DOHH2 (cell line): ENCODE measurements at regions not wholly inside any gene's neighbourhood (a gene's known extent, or its start where the extent isn't known, plus 50 kb on each side); places are given as distances from the start of the nearest gene placed in this dataset.

Experiments used
- EZH2phosphoT487 ChIP-seq: fragments of 200-600 bp; sonication (generic); IDR thresholded peaks from 2 replicates; pipeline ENCODE4 v1.6.1; 2017; ENCODE audit warnings: borderline replicate concordance, mild to moderate bottlenecking, antibody characterized with exemption, low read length, moderate library complexity, mixed read lengths
- TF ChIP-seq, protein P1 (sequence below): fragments of 200-600 bp; sonication (generic); IDR thresholded peaks from one replicate; pipeline ENCODE4 v1.5.1; 2014; ENCODE audit warnings: antibody characterized with exemption, mild to moderate bottlenecking, low read depth, low read length; ENCODE audit not compliant: poor library complexity, severe bottlenecking

DNA sequence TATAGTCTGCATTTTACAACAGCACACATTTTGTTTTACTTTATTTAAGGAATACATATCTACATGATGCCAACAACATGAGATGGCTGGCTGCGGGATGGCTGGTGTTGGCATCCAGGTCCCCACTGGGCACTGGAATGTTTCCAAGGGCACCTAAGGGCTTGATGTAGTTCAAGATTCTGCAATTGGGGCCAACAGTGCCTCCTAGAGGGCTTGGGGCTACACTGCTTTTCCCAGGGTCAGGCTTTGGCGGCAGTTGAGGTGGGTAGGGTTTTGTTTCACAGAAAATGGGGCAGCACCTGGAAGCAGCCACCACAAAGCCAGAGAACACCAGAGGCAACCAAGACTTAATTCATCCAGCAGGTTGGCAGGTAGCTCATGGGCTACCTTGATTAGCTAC lies 166.7 kb upstream of the PRNP start:
- TF ChIP-seq, protein P1, sequence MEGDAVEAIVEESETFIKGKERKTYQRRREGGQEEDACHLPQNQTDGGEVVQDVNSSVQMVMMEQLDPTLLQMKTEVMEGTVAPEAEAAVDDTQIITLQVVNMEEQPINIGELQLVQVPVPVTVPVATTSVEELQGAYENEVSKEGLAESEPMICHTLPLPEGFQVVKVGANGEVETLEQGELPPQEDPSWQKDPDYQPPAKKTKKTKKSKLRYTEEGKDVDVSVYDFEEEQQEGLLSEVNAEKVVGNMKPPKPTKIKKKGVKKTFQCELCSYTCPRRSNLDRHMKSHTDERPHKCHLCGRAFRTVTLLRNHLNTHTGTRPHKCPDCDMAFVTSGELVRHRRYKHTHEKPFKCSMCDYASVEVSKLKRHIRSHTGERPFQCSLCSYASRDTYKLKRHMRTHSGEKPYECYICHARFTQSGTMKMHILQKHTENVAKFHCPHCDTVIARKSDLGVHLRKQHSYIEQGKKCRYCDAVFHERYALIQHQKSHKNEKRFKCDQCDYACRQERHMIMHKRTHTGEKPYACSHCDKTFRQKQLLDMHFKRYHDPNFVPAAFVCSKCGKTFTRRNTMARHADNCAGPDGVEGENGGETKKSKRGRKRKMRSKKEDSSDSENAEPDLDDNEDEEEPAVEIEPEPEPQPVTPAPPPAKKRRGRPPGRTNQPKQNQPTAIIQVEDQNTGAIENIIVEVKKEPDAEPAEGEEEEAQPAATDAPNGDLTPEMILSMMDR: peak; percentile 62
- no peak for TF ChIP-seq EZH2phosphoT487
